ENCODE measurements at regions not wholly inside any gene's neighbourhood (a gene's known extent, or its start where the extent isn't known, plus 50 kb on each side); places are given as distances from the start of the nearest gene placed in this dataset.

- TF ChIP-seq ZBTB7A (IDR thresholded peaks at IDR 0.05; ENCODE audit: low read depth) (no peak), FOXM1 (IDR thresholded peaks at IDR 0.05; ENCODE audit: borderline replicate concordance, low read depth) (no peak), CREB1 (IDR thresholded peaks at IDR 0.05; ENCODE audit: low read depth) (no peak), TAF1 (IDR thresholded peaks at IDR 0.05; ENCODE audit: low read depth) (no peak), EGR1 (IDR thresholded peaks at IDR 0.05) (no peak)
Measured at GRCh38 chr1:98057236-98057910, 136.5 kb upstream of the DPYD start.

- TF ChIP-seq MAX (IDR thresholded peaks at IDR 0.05) = no peak
- TF ChIP-seq NFIC (IDR thresholded peaks at IDR 0.05) = no peak
- no peak for TF ChIP-seq CEBPB (IDR thresholded peaks at IDR 0.05)
- TF ChIP-seq TEAD4 (IDR thresholded peaks at IDR 0.05) = no peak
- TF ChIP-seq EGR1 (IDR thresholded peaks at IDR 0.05) = no peak
- TF ChIP-seq ZBTB7A (IDR thresholded peaks at IDR 0.05; ENCODE audit: low read depth) = no peak
- no peak for TF ChIP-seq TAF1 (IDR thresholded peaks at IDR 0.05; ENCODE audit: low read depth)
- TF ChIP-seq REST (IDR thresholded peaks at IDR 0.05; ENCODE audit: low read depth) = no peak
- TF ChIP-seq RAD21 (IDR thresholded peaks at IDR 0.05; ENCODE audit: low read depth) = no peak
- TF ChIP-seq FOXM1 (IDR thresholded peaks at IDR 0.05; ENCODE audit: borderline replicate concordance, low read depth) = no peak
- TF ChIP-seq CREB1 (IDR thresholded peaks at IDR 0.05; ENCODE audit: low read depth) = no peak
- TF ChIP-seq USF1 (IDR thresholded peaks at IDR 0.05) = no peak
- no peak for TF ChIP-seq EP300 (IDR thresholded peaks at IDR 0.05; ENCODE audit: borderline replicate concordance)
- TF ChIP-seq TCF12 (IDR thresholded peaks at IDR 0.05; ENCODE audit: low read depth) = no peak
Measured at GRCh38 chr1:98056781-98057180, 135.9 kb upstream of the DPYD start.

- TF ChIP-seq YY1 (IDR thresholded peaks at IDR 0.05; ENCODE audit: low read depth) (no peak), CEBPB (IDR thresholded peaks at IDR 0.05) (no peak), NFIC (IDR thresholded peaks at IDR 0.05) (no peak), REST (IDR thresholded peaks at IDR 0.05; ENCODE audit: low read depth) (no peak), RAD21 (IDR thresholded peaks at IDR 0.05; ENCODE audit: low read depth) (no peak), EP300 (IDR thresholded peaks at IDR 0.05; ENCODE audit: borderline replicate concordance) (no peak), TEAD4 (IDR thresholded peaks at IDR 0.05) (no peak), TCF12 (IDR thresholded peaks at IDR 0.05; ENCODE audit: low read depth) (no peak), ZBTB7A (IDR thresholded peaks at IDR 0.05; ENCODE audit: low read depth) (no peak), CREB1 (IDR thresholded peaks at IDR 0.05; ENCODE audit: low read depth) (no peak), MAX (IDR thresholded peaks at IDR 0.05) (no peak), FOXM1 (IDR thresholded peaks at IDR 0.05; ENCODE audit: borderline replicate concordance, low read depth) (no peak), TAF1 (IDR thresholded peaks at IDR 0.05; ENCODE audit: low read depth) (no peak)
Measured at GRCh38 chr1:98055457-98055856, 134.6 kb upstream of the DPYD start.

- TF ChIP-seq REST (IDR thresholded peaks at IDR 0.05; ENCODE audit: low read depth) = no peak
- TF ChIP-seq EGR1 (IDR thresholded peaks at IDR 0.05) = no peak
- TF ChIP-seq RAD21 (IDR thresholded peaks at IDR 0.05; ENCODE audit: low read depth) = no peak
- TF ChIP-seq NFIC (IDR thresholded peaks at IDR 0.05) = no peak
- TF ChIP-seq FOXM1 (IDR thresholded peaks at IDR 0.05; ENCODE audit: borderline replicate concordance, low read depth) = no peak
- no peak for TF ChIP-seq TAF1 (IDR thresholded peaks at IDR 0.05; ENCODE audit: low read depth)
- TF ChIP-seq CEBPB (IDR thresholded peaks at IDR 0.05) = no peak
- TF ChIP-seq CREB1 (IDR thresholded peaks at IDR 0.05; ENCODE audit: low read depth) = no peak
- no peak for TF ChIP-seq MAX (IDR thresholded peaks at IDR 0.05)
- no peak for TF ChIP-seq YY1 (IDR thresholded peaks at IDR 0.05; ENCODE audit: low read depth)
- TF ChIP-seq TCF12 (IDR thresholded peaks at IDR 0.05; ENCODE audit: low read depth) = no peak
- TF ChIP-seq ZBTB7A (IDR thresholded peaks at IDR 0.05; ENCODE audit: low read depth) = no peak
- TF ChIP-seq TEAD4 (IDR thresholded peaks at IDR 0.05) = no peak
- TF ChIP-seq EP300 (IDR thresholded peaks at IDR 0.05; ENCODE audit: borderline replicate concordance) = no peak
- TF ChIP-seq USF1 (IDR thresholded peaks at IDR 0.05) = no peak
Measured at GRCh38 chr1:98054786-98055185, 134.0 kb upstream of the DPYD start.

Data from Ishikawa (cell line).